Upper lobe of left lung (tissue), 4 donors: ENCODE measurements at regions not wholly inside any gene's neighbourhood (a gene's known extent, or its start where the extent isn't known, plus 50 kb on each side); places are given as distances from the start of the nearest gene placed in this dataset.

ENCODE experiments used
- CTCF ChIP-seq, 6 experiments: fragments of 450-650 bp in 4 of 6; fragments of 200-600 bp in 2 of 6; sonication (generic) in 2 of 6; IDR thresholded peaks; one replicate each; pipeline ENCODE4 v1.5.1; 2016 to 2019; ENCODE audit warnings: antibody characterized with exemption in 6 of 6
- POLR2A ChIP-seq, 4 donors: fragments of 450-650 bp; IDR thresholded peaks; one replicate each; pipeline ENCODE4 v1.5.1; 2016 to 2017; ENCODE audit warnings: antibody characterized with exemption in 4 of 4, mild to moderate bottlenecking in 2 of 4
- POLR2AphosphoS5 ChIP-seq, 2 donors: sonication (generic); formaldehyde crosslinking; IDR thresholded peaks; one replicate each; pipeline ENCODE4 v1.5.1; 2017; ENCODE audit warnings: antibody characterized with exemption in 2 of 2

DNA sequence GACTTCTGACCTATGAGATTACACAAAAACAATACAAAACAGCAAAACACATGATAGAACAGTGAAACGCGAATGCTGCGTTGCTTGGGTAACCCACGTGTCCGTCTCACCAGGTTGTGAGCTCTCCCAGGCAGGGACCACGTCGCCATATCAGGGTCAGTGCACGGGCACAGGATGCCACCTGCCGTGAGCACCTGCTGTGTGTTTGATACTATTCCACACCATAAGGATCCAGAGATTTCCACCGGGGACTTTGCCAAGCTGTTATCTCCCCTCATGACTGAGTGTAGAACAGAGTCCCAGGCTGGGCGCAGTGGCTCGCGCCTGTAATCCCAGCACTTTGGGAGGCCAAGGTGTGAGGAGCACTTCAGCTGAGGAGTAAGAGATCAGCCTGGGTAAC, 288.0 kb downstream of the BMP7 start:
- no peak for TF ChIP-seq CTCF (IDR thresholded peaks at IDR 0.05)
- no peak for TF ChIP-seq POLR2A (IDR thresholded peaks at IDR 0.05)
- TF ChIP-seq POLR2AphosphoS5 (IDR thresholded peaks at IDR 0.05), result no peak
